NT2/D1 (cell line): ENCODE measurements at regions not wholly inside any gene's neighbourhood (a gene's known extent, or its start where the extent isn't known, plus 50 kb on each side); places are given as distances from the start of the nearest gene placed in this dataset.

Source experiments
- DNase-seq: peaks from one replicate; pipeline ENCODE4 v3.0.0-alpha.2; 2011; ENCODE audit warnings: low read depth, low spot score
- H3K27me3 ChIP-seq: 2 replicates; pipeline ENCODE4 v1.6.0; 2011; ENCODE audit warnings: mild to moderate bottlenecking; ENCODE audit not compliant: insufficient read length, insufficient read depth
- H3K36me3 ChIP-seq: 2 replicates; pipeline ENCODE4 v1.6.1; 2011; ENCODE audit warnings: mild to moderate bottlenecking, low read length, mixed read lengths; ENCODE audit not compliant: insufficient read depth, insufficient read length
- H3K4me1 ChIP-seq: 2 replicates; pipeline ENCODE4 v1.5.1; 2011; ENCODE audit not compliant: insufficient read depth, insufficient read length
- H3K4me3 ChIP-seq: 2 replicates; pipeline ENCODE4 v1.5.1; 2011; ENCODE audit warnings: low read depth; ENCODE audit not compliant: insufficient read length
- H3K9ac ChIP-seq: 2 replicates; pipeline ENCODE4 v1.6.0; 2011; ENCODE audit warnings: low read depth; ENCODE audit not compliant: insufficient read length
- H3K9me3 ChIP-seq: 2 replicates; pipeline ENCODE4 v1.5.1; 2011; ENCODE audit warnings: mild to moderate bottlenecking, low read length; ENCODE audit not compliant: insufficient read depth
- SUZ12 ChIP-seq: IDR thresholded peaks from 2 replicates; pipeline ENCODE4 v1.6.1; 2011; ENCODE audit not compliant: insufficient read length, insufficient read depth; ENCODE audit errors: extremely low read depth
- YY1 ChIP-seq: IDR thresholded peaks from 2 replicates; pipeline ENCODE4 v1.6.1; 2011; ENCODE audit not compliant: insufficient read length, insufficient read depth
- ZNF274 ChIP-seq: IDR thresholded peaks from 2 replicates; pipeline ENCODE4 v1.6.1; 2011; ENCODE audit warnings: mild to moderate bottlenecking, low read depth, low read length

- Histone ChIP-seq H3K36me3 (no peaks in the 10 kb centered on the region), H3K9ac (no peak overlapping the region), H3K27me3 (no peaks in the 10 kb centered on the region), H3K9me3 (peaks cover 10% of the 10 kb centered on the region; the same call in 1 of the 2 replicates), H3K4me3 (no peak overlapping the region), H3K4me1 (no peaks in the 10 kb centered on the region)
- peak; percentile 85 for DNase-seq
- TF ChIP-seq YY1 (peak; percentile 12), SUZ12 (no peak), ZNF274 (no peak)
Observed at GRCh38 chr3:70120357-70120966, 120.9 kb downstream of the SAMMSON start.

GRCh38 chr3:70127192-70127591, 127.7 kb downstream of the SAMMSON start:
- H3K36me3 ChIP-seq: no peaks in the 10 kb centered on the region
- H3K4me3 ChIP-seq: no peak overlapping the region
- DNase-seq: no peak
- no peaks in the 10 kb centered on the region for H3K9me3 ChIP-seq
- TF ChIP-seq ZNF274 (no peak), YY1 (no peak), SUZ12 (no peak)
- no peaks in the 10 kb centered on the region for H3K27me3 ChIP-seq
- no peaks in the 10 kb centered on the region for H3K4me1 ChIP-seq
- no peak overlapping the region for H3K9ac ChIP-seq

- no peak overlapping the region for H3K4me3 ChIP-seq
- no peaks in the 10 kb centered on the region for H3K36me3 ChIP-seq
- H3K27me3 ChIP-seq: no peaks in the 10 kb centered on the region
- H3K9me3 ChIP-seq: no peaks in the 10 kb centered on the region
- no peak for DNase-seq
- H3K9ac ChIP-seq: no peak overlapping the region
- H3K4me1 ChIP-seq: no peaks in the 10 kb centered on the region
- TF ChIP-seq ZNF274: no peak
- TF ChIP-seq SUZ12: no peak
- TF ChIP-seq YY1: no peak
Observed at GRCh38 chr3:70137366-70137765, 137.8 kb downstream of the SAMMSON start.

GRCh38 chr3:70138606-70139005, 139.1 kb downstream of the SAMMSON start:
- no peak overlapping the region for H3K4me3 ChIP-seq
- no peaks in the 10 kb centered on the region for H3K9me3 ChIP-seq
- no peaks in the 10 kb centered on the region for H3K36me3 ChIP-seq
- no peak overlapping the region for H3K9ac ChIP-seq
- no peaks in the 10 kb centered on the region for H3K4me1 ChIP-seq
- H3K27me3 ChIP-seq: no peaks in the 10 kb centered on the region
- no peak for DNase-seq
- no peak for TF ChIP-seq YY1
- no peak for TF ChIP-seq SUZ12
- TF ChIP-seq ZNF274: no peak
